ENCODE measurements at regions not wholly inside any gene's neighbourhood (a gene's known extent, or its start where the extent isn't known, plus 50 kb on each side); places are given as distances from the start of the nearest gene placed in this dataset.

GRCh38 chr12:91801048-91801447, 344.6 kb downstream of the BTG1 start:
- Histone ChIP-seq H2AFZ (ENCODE audit: low read length) (no peak overlapping the region), H3K79me2 (ENCODE audit: low read length) (no peaks in the 10 kb centered on the region), H3K9me3 (replicated peaks; ENCODE audit: insufficient read depth, low read length) (no peaks in the 10 kb centered on the region), H3K9ac (ENCODE audit: low read length) (no peak overlapping the region), H3K9me2 (replicated peaks; ENCODE audit: insufficient read depth, low read length) (no peaks in the 10 kb centered on the region), H3K4me2 (ENCODE audit: low read depth, low read length) (no peak overlapping the region), H3F3A (ENCODE audit: insufficient read depth, low read length) (no peaks in the 10 kb centered on the region), H3K4me3 (ENCODE audit: low read length) (no peak overlapping the region), H4K20me1 (ENCODE audit: insufficient read depth, low read length) (no peaks in the 10 kb centered on the region), H3K27ac (ENCODE audit: low read length) (no peak overlapping the region), H3K4me1 (ENCODE audit: low read length) (no peaks in the 10 kb centered on the region), H3K27me3 (replicated peaks; ENCODE audit: insufficient read depth, low read length) (no peaks in the 10 kb centered on the region), H3K36me3 (replicated peaks; ENCODE audit: insufficient read depth, low read length) (no peaks in the 10 kb centered on the region)
- no peak for TF ChIP-seq EZH2 (optimal IDR thresholded peaks at IDR 0.05; ENCODE audit: low read depth, low read length)
- no peak for TF ChIP-seq CTCF (IDR thresholded peaks at IDR 0.05; ENCODE audit: low read length)
- TF ChIP-seq EZH2phosphoT487 (IDR thresholded peaks at IDR 0.05; ENCODE audit: low read length) = no peak
- no peak for DNase-seq

GRCh38 chr12:91793676-91794075, 352.0 kb downstream of the BTG1 start:
- Histone ChIP-seq H3K9me3 (replicated peaks; ENCODE audit: insufficient read depth, low read length) (no peaks in the 10 kb centered on the region), H3F3A (ENCODE audit: insufficient read depth, low read length) (no peaks in the 10 kb centered on the region), H3K9ac (ENCODE audit: low read length) (no peak overlapping the region), H3K27me3 (replicated peaks; ENCODE audit: insufficient read depth, low read length) (no peaks in the 10 kb centered on the region), H3K4me2 (ENCODE audit: low read depth, low read length) (no peak overlapping the region), H2AFZ (ENCODE audit: low read length) (no peak overlapping the region), H3K9me2 (replicated peaks; ENCODE audit: insufficient read depth, low read length) (no peaks in the 10 kb centered on the region), H3K4me3 (ENCODE audit: low read length) (no peak overlapping the region), H3K27ac (ENCODE audit: low read length) (no peak overlapping the region), H3K4me1 (ENCODE audit: low read length) (no peaks in the 10 kb centered on the region), H4K20me1 (ENCODE audit: insufficient read depth, low read length) (no peaks in the 10 kb centered on the region), H3K79me2 (ENCODE audit: low read length) (no peaks in the 10 kb centered on the region), H3K36me3 (replicated peaks; ENCODE audit: insufficient read depth, low read length) (no peaks in the 10 kb centered on the region)
- DNase-seq = no peak
- TF ChIP-seq CTCF (IDR thresholded peaks at IDR 0.05; ENCODE audit: low read length) = no peak
- no peak for TF ChIP-seq EZH2phosphoT487 (IDR thresholded peaks at IDR 0.05; ENCODE audit: low read length)
- no peak for TF ChIP-seq EZH2 (optimal IDR thresholded peaks at IDR 0.05; ENCODE audit: low read depth, low read length)

GRCh38 chr12:91792597-91792996, 353.0 kb downstream of the BTG1 start:
- Histone ChIP-seq H3K27me3 (replicated peaks; ENCODE audit: insufficient read depth, low read length) (no peaks in the 10 kb centered on the region), H3F3A (ENCODE audit: insufficient read depth, low read length) (no peaks in the 10 kb centered on the region)
- no peak for TF ChIP-seq EZH2 (optimal IDR thresholded peaks at IDR 0.05; ENCODE audit: low read depth, low read length)
- TF ChIP-seq EZH2phosphoT487 (IDR thresholded peaks at IDR 0.05; ENCODE audit: low read length) = no peak
- no peak for TF ChIP-seq CTCF (IDR thresholded peaks at IDR 0.05; ENCODE audit: low read length)

More at GRCh38 chr12:91792597-91792996, 353.0 kb downstream of the BTG1 start:
- H3K79me2 ChIP-seq (ENCODE audit: low read length) = no peaks in the 10 kb centered on the region
- H4K20me1 ChIP-seq (ENCODE audit: insufficient read depth, low read length) = no peaks in the 10 kb centered on the region
- H3K4me1 ChIP-seq (ENCODE audit: low read length) = no peaks in the 10 kb centered on the region
- H2AFZ ChIP-seq (ENCODE audit: low read length) = no peak overlapping the region
- H3K9me3 ChIP-seq (replicated peaks; ENCODE audit: insufficient read depth, low read length) = no peaks in the 10 kb centered on the region
- H3K9me2 ChIP-seq (replicated peaks; ENCODE audit: insufficient read depth, low read length) = no peaks in the 10 kb centered on the region
- no peak overlapping the region for H3K27ac ChIP-seq (ENCODE audit: low read length)
- H3K9ac ChIP-seq (ENCODE audit: low read length) = no peak overlapping the region
- no peak for DNase-seq
- H3K4me2 ChIP-seq (ENCODE audit: low read depth, low read length) = no peak overlapping the region
- no peak overlapping the region for H3K4me3 ChIP-seq (ENCODE audit: low read length)
- no peaks in the 10 kb centered on the region for H3K36me3 ChIP-seq (replicated peaks; ENCODE audit: insufficient read depth, low read length)
